ENCODE measurements at regions not wholly inside any gene's neighbourhood (a gene's known extent, or its start where the extent isn't known, plus 50 kb on each side); places are given as distances from the start of the nearest gene placed in this dataset.
"Not testable (repeated sequence)": the region's sequence is repeated elsewhere in the genome, so short reads cannot be mapped to it uniquely, and the experiment has no call there.

DNA sequence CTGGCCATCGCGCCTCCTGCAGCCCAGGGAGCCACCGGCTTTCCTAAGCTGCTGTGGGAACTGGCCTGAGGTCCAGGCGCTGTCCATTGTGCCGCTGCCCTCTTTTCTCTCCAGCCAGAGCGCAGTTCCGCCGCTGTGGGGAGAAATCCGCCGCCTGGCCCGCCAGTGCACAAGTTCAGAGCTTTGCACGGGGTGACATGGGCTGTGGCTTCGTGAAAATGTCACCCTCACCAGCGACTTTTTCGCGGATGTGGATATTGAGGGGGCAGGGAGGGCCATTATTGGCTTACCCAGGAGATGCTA is 97.5 kb upstream of the ZNF722 start:
- TF ChIP-seq, protein P1, sequence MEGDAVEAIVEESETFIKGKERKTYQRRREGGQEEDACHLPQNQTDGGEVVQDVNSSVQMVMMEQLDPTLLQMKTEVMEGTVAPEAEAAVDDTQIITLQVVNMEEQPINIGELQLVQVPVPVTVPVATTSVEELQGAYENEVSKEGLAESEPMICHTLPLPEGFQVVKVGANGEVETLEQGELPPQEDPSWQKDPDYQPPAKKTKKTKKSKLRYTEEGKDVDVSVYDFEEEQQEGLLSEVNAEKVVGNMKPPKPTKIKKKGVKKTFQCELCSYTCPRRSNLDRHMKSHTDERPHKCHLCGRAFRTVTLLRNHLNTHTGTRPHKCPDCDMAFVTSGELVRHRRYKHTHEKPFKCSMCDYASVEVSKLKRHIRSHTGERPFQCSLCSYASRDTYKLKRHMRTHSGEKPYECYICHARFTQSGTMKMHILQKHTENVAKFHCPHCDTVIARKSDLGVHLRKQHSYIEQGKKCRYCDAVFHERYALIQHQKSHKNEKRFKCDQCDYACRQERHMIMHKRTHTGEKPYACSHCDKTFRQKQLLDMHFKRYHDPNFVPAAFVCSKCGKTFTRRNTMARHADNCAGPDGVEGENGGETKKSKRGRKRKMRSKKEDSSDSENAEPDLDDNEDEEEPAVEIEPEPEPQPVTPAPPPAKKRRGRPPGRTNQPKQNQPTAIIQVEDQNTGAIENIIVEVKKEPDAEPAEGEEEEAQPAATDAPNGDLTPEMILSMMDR (IDR thresholded peaks at IDR 0.05), result not testable (repeated sequence)
- not testable (repeated sequence) for TF ChIP-seq POLR2AphosphoS5, POLR2A, EP300 (IDR thresholded peaks at IDR 0.05)
